GM18951 (cell line): ENCODE measurements at regions not wholly inside any gene's neighbourhood (a gene's known extent, or its start where the extent isn't known, plus 50 kb on each side); places are given as distances from the start of the nearest gene placed in this dataset.

ENCODE experiments used
- POLR2A ChIP-seq: IDR thresholded peaks from 4 replicates; pipeline ENCODE4 v1.6.1; 2011; ENCODE audit warnings: mild to moderate bottlenecking; ENCODE audit not compliant: insufficient read length, insufficient read depth; ENCODE audit errors: extremely low read depth
- in situ Hi-C: fragments of 300-500 bp; cut with MboI; formaldehyde crosslinking; loops from one replicate; pipeline ENCODE4 v1.12.0; 2022; ENCODE audit warnings: low sequenced_read_pairs, mixed read lengths, inconsistent platforms; ENCODE audit not compliant: unreplicated experiment

GRCh38 chr3:68408626-68409025 is 523.7 kb downstream of the TAFA4 start:
- in situ Hi-C loops = no loop called here
- TF ChIP-seq POLR2A = no peak

DNA sequence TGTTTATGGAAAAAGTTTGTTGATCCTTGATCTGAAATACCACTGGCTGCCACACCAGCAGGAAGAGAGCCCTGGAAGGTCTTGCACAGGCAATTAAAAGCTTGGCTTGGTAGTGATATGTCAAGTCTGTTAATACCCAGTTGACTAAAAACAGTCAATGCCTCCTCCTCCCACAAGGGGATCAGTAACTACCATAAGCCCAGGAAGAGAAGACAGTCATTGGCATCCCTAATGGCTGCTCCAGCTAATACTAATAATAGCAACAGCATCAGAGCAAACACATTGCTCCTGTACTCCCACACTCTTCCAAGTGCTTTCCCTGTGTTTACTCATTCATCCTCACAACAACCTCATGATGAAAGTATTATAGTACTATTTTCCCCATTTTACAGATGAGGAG is 528.6 kb downstream of the TAFA4 start:
- in situ Hi-C loops = no loop called here
- no peak for TF ChIP-seq POLR2A

- in situ Hi-C loops = no loop called here
Measured at GRCh38 chr3:68402235-68402918, 530.0 kb downstream of the TAFA4 start.

GRCh38 chr3:68378631-68379030 is 553.7 kb downstream of the TAFA4 start:
- in situ Hi-C loops = no loop called here
- TF ChIP-seq POLR2A = no peak

More at GRCh38 chr3:68402235-68402918, 530.0 kb downstream of the TAFA4 start:
- TF ChIP-seq POLR2A = no peak

DNA sequence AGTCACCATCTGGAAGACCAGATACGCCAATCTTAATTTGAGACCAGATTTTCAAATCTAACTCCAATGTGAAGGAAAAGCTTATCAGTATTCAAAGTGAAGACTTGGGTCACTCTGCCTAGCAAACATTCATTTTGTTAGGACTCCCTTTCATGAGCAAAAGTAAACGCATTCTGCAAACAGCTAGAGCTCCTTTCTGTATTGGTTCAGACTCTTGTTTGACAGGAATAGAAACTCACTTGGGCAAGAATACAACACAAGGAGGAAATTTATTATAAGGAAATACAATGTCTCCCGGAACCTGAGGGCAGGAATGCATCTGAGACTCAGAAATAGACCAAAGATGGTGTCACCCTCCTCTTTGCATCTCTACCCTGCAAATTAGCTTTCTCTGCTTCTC is 558.6 kb downstream of the TAFA4 start:
- no peak for TF ChIP-seq POLR2A
- in situ Hi-C loops = no loop called here

- no peak for TF ChIP-seq POLR2A
Measured at GRCh38 chr3:68363796-68364195, 568.6 kb downstream of the TAFA4 start.

GRCh38 chr3:68360492-68360891 is 571.9 kb downstream of the TAFA4 start:
- no peak for TF ChIP-seq POLR2A
- in situ Hi-C loops = no loop called here

More at GRCh38 chr3:68363796-68364195, 568.6 kb downstream of the TAFA4 start:
- in situ Hi-C loops = no loop called here

GRCh38 chr3:68345781-68346180 is 586.6 kb downstream of the TAFA4 start:
- in situ Hi-C loops = no loop called here
- no peak for TF ChIP-seq POLR2A

DNA sequence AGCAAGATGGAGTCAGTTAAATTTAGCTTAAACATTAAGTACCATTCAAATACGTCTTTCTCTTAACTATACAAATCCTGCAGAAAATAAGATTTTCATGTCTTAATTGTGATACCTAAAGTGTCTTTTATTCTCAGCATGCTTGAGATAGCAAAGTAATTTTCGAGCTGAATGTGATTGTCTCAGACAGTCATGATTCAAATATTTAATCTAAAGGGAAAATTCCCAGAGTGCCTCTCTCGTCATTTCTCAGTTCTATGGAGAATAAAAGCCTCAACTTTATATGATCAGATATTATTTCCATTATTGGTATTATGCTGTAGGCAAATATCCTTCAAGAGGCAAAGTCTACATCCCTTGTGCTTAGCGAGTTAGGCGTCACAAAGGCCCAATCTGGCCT is 589.9 kb downstream of the TAFA4 start:
- TF ChIP-seq POLR2A = no peak
- in situ Hi-C loops = no loop called here

- no peak for TF ChIP-seq POLR2A
- in situ Hi-C loops = no loop called here
Measured at GRCh38 chr3:68336042-68336441, 596.3 kb downstream of the TAFA4 start.

GRCh38 chr3:68334367-68334986 is 597.9 kb downstream of the TAFA4 start:
- TF ChIP-seq POLR2A = no peak
- in situ Hi-C loops = no loop called here

- in situ Hi-C loops = no loop called here
- no peak for TF ChIP-seq POLR2A
Measured at GRCh38 chr3:68328049-68328448, 604.3 kb downstream of the TAFA4 start.

DNA sequence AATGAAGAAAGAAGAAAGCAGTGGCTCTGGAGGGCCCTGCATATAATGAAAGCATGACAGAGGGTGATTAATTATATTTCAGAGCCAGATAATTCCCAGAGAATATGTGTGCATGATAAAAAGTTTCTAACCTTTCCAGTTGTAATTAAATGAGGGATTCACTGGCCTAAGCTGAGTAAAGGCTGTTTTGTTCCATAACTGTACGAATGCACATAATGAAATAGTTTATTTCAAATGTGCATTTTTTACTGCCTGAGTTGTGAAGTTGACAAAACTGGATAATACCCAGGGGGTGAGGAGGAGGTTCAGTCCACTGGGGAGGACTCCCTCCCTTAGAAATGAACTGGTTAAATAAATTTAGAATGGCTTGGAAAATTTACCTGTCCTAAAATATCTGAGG is 616.4 kb downstream of the TAFA4 start:
- no peak for TF ChIP-seq POLR2A
- in situ Hi-C loops = no loop called here

DNA sequence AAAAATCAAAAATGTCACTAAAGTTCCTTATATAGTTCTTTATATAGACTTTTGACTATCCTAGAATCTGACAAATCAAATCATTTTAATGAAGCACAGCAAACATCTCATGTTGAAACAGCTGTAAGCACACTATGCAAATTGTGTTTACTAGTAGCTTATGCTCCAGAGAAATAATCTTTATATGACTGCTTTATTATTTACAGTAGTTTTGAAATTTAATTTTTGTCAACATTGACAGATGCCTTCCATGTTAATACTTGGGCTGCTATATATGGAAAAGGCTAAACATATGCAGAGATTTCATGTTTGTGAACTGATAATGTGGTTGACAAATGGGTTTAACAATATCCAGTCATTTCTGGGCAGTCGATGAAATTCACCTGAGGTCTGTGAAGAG is 616.8 kb downstream of the TAFA4 start:
- in situ Hi-C loops = no loop called here
- no peak for TF ChIP-seq POLR2A
